Endodermal cell (in vitro differentiated cells): ENCODE measurements at regions not wholly inside any gene's neighbourhood (a gene's known extent, or its start where the extent isn't known, plus 50 kb on each side); places are given as distances from the start of the nearest gene placed in this dataset.

Experiments
- DNase-seq: peaks from one replicate; pipeline ENCODE4 v3.0.0-alpha.2; 2017
- H3K27ac ChIP-seq: 2 replicates; pipeline ENCODE4 v1.5.1; 2013; ENCODE audit warnings: mild to moderate bottlenecking, low read depth, low read length, moderate library complexity
- H3K27me3 ChIP-seq: 2 replicates; pipeline ENCODE4 v1.6.1; 2013; ENCODE audit warnings: mild to moderate bottlenecking, low read length, moderate library complexity; ENCODE audit not compliant: insufficient read depth, control insufficient read depth, poor library complexity, severe bottlenecking
- H3K36me3 ChIP-seq: 2 replicates; pipeline ENCODE4 v1.7.0; 2013; ENCODE audit warnings: mild to moderate bottlenecking, low read length, moderate library complexity; ENCODE audit not compliant: control insufficient read depth, insufficient read depth
- H3K4me1 ChIP-seq: one replicate; pipeline ENCODE4 v1.7.0; 2013; ENCODE audit warnings: low read length; ENCODE audit not compliant: control insufficient read depth, insufficient read depth
- H3K4me3 ChIP-seq: 2 replicates; pipeline ENCODE4 v1.5.1; 2013; ENCODE audit warnings: mild to moderate bottlenecking, low read length, moderate library complexity
- H3K9ac ChIP-seq: 2 replicates; pipeline ENCODE4 v1.6.1; 2013; ENCODE audit warnings: mild to moderate bottlenecking, low read length, moderate library complexity; ENCODE audit not compliant: poor library complexity, severe bottlenecking; ENCODE audit errors: extremely low read depth
- H3K9me3 ChIP-seq: 2 replicates; pipeline ENCODE4 v1.6.1; 2013; ENCODE audit warnings: mild to moderate bottlenecking, low read length, moderate library complexity; ENCODE audit not compliant: control insufficient read depth
- H3K27ac Mint-ChIP-seq: 2 replicates; pipeline ENCODE4 v1.8.0; 2020; ENCODE audit warnings: mixed read lengths
- H3K27me3 Mint-ChIP-seq: 2 replicates; pipeline ENCODE4 v1.8.0; 2021; ENCODE audit warnings: mild to moderate bottlenecking, mixed read lengths; ENCODE audit not compliant: insufficient read depth
- H3K36me3 Mint-ChIP-seq: 2 replicates; pipeline ENCODE4 v1.8.0; 2020; ENCODE audit warnings: low read depth, mixed read lengths
- H3K4me1 Mint-ChIP-seq: 2 replicates; pipeline ENCODE4 v1.8.0; 2020; ENCODE audit warnings: mixed read lengths
- H3K4me3 Mint-ChIP-seq: 2 replicates; pipeline ENCODE4 v1.8.0; 2020; ENCODE audit warnings: mild to moderate bottlenecking, moderate library complexity, mixed read lengths
- H3K9me3 Mint-ChIP-seq: 2 replicates; pipeline ENCODE4 v1.8.0; 2020; ENCODE audit warnings: mild to moderate bottlenecking, mixed read lengths
- CTCF ChIP-seq: fragments of 200-600 bp; sonication (generic); conservative IDR thresholded peaks from 2 replicates; pipeline ENCODE4 v1.5.0; 2021; ENCODE audit warnings: antibody characterized with exemption, mild to moderate bottlenecking
- WGBS, 2 experiments: methylation state at CpG; one replicate each; pipeline versions ENCODE4 v1.1.5 to v1.1.7; 2013; ENCODE audit warnings: missing lambda C conversion rate in 2 of 2, mixed read lengths in 1 of 2; ENCODE audit not compliant: insufficient coverage in 1 of 2, insufficient read length in 1 of 2; 5-methylcytosine and 5-hydroxymethylcytosine counted together

GRCh38 chr10:129396021-129396722 is 70.9 kb upstream of the MGMT start:
- no peaks in the 10 kb centered on the region for H3K27me3 Mint-ChIP-seq
- TF ChIP-seq CTCF: no peak
- no peaks in the 10 kb centered on the region for H3K36me3 Mint-ChIP-seq
- no peak overlapping the region for H3K4me3 Mint-ChIP-seq
- WGBS, 2 experiments: 89 to 90% methylated on average over 10 to 21 of the region's 22 CpGs
- Histone ChIP-seq H3K4me1 (no peaks in the 10 kb centered on the region), H3K9me3 (no peaks in the 10 kb centered on the region), H3K27ac (no peak overlapping the region), H3K9ac (no peak overlapping the region), H3K27me3 (no peaks in the 10 kb centered on the region), H3K4me3 (no peak overlapping the region), H3K36me3 (no peaks in the 10 kb centered on the region)
- DNase-seq: peak; percentile 25
- H3K9me3 Mint-ChIP-seq: no peaks in the 10 kb centered on the region
- peaks cover 5% of the 10 kb centered on the region for H3K4me1 Mint-ChIP-seq
- no peak overlapping the region for H3K27ac Mint-ChIP-seq

- Histone ChIP-seq H3K9me3 (no peaks in the 10 kb centered on the region), H3K4me3 (no peak overlapping the region), H3K4me1 (no peaks in the 10 kb centered on the region), H3K36me3 (no peaks in the 10 kb centered on the region), H3K9ac (no peak overlapping the region), H3K27me3 (no peaks in the 10 kb centered on the region), H3K27ac (no peak overlapping the region)
- no peaks in the 10 kb centered on the region for H3K36me3 Mint-ChIP-seq
- no peak for DNase-seq
- WGBS, 2 experiments: 89 to 90% methylated on average over 11 to 16 of the region's 16 CpGs
- no peak for TF ChIP-seq CTCF
- no peaks in the 10 kb centered on the region for H3K27me3 Mint-ChIP-seq
- H3K9me3 Mint-ChIP-seq: no peaks in the 10 kb centered on the region
- no peak overlapping the region for H3K4me3 Mint-ChIP-seq
- peaks cover 5% of the 10 kb centered on the region for H3K4me1 Mint-ChIP-seq
- H3K27ac Mint-ChIP-seq: no peak overlapping the region
Observed at GRCh38 chr10:129397198-129397974, 69.7 kb upstream of the MGMT start.

GRCh38 chr10:129398711-129399141 is 68.3 kb upstream of the MGMT start:
- no peak overlapping the region for H3K4me3 Mint-ChIP-seq
- no peak overlapping the region for H3K27ac ChIP-seq
- H3K9ac ChIP-seq: no peak overlapping the region
- no peaks in the 10 kb centered on the region for H3K27me3 ChIP-seq
- WGBS, 2 experiments: 84 to 100% methylated on average over 2 of the region's 2 CpGs
- H3K27me3 Mint-ChIP-seq: no peaks in the 10 kb centered on the region
- no peak overlapping the region for H3K4me3 ChIP-seq
- H3K36me3 ChIP-seq: no peaks in the 10 kb centered on the region
- H3K4me1 ChIP-seq: no peaks in the 10 kb centered on the region
- no peak for DNase-seq
- H3K27ac Mint-ChIP-seq: no peak overlapping the region
- H3K4me1 Mint-ChIP-seq: peaks cover 5% of the 10 kb centered on the region
- H3K9me3 Mint-ChIP-seq: no peaks in the 10 kb centered on the region
- TF ChIP-seq CTCF: no peak
- H3K9me3 ChIP-seq: no peaks in the 10 kb centered on the region
- H3K36me3 Mint-ChIP-seq: no peaks in the 10 kb centered on the region
